B cell (primary cell): ENCODE measurements at regions not wholly inside any gene's neighbourhood (a gene's known extent, or its start where the extent isn't known, plus 50 kb on each side); places are given as distances from the start of the nearest gene placed in this dataset.

Experiments
- EZH2 ChIP-seq: IDR thresholded peaks from 2 replicates; pipeline ENCODE4 v1.6.1; 2012; ENCODE audit warnings: borderline replicate concordance, low read depth, mild to moderate bottlenecking, moderate library complexity, low read length; ENCODE audit not compliant: insufficient read depth, poor library complexity, severe bottlenecking
- TF ChIP-seq, protein P1 (sequence below): fragments of 200-600 bp; IDR thresholded peaks from one replicate; pipeline ENCODE4 v1.8.0; 2022; ENCODE audit warnings: antibody characterized with exemption, mild to moderate bottlenecking

DNA sequence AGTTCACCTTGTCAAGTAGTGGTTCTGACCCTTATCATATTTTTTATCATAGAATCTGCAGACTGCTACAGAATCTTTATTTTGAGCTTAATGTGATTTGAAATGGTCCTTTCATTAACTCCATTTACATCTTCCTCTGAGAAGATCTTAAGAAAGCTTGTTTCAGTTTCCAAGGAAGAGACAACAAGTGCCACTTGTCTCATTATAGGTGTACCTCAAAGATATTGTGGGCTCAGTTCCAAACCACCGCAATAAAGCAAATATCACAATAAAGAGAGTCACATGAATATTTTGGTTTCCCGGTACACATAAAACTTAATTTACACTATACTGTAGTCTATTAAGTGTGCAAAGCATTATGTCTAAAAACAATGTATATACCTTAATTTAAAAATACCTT is 66.4 kb upstream of the ATXN1 start:
- TF ChIP-seq, protein P1, sequence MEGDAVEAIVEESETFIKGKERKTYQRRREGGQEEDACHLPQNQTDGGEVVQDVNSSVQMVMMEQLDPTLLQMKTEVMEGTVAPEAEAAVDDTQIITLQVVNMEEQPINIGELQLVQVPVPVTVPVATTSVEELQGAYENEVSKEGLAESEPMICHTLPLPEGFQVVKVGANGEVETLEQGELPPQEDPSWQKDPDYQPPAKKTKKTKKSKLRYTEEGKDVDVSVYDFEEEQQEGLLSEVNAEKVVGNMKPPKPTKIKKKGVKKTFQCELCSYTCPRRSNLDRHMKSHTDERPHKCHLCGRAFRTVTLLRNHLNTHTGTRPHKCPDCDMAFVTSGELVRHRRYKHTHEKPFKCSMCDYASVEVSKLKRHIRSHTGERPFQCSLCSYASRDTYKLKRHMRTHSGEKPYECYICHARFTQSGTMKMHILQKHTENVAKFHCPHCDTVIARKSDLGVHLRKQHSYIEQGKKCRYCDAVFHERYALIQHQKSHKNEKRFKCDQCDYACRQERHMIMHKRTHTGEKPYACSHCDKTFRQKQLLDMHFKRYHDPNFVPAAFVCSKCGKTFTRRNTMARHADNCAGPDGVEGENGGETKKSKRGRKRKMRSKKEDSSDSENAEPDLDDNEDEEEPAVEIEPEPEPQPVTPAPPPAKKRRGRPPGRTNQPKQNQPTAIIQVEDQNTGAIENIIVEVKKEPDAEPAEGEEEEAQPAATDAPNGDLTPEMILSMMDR: no peak
- no peak for TF ChIP-seq EZH2
